Body of pancreas (tissue), 4 donors: ENCODE measurements at regions not wholly inside any gene's neighbourhood (a gene's known extent, or its start where the extent isn't known, plus 50 kb on each side); places are given as distances from the start of the nearest gene placed in this dataset.

Source experiments
- CTCF ChIP-seq, 7 experiments: fragments of 450-650 bp in 4 of 7; fragments of 200-600 bp in 3 of 7; sonication (generic) in 3 of 7; IDR thresholded peaks; one replicate each; pipeline ENCODE4 v1.5.1; 2016 to 2019; ENCODE audit warnings: antibody characterized with exemption in 7 of 7
- POLR2A ChIP-seq, 3 donors: fragments of 450-650 bp; IDR thresholded peaks; one replicate each; pipeline ENCODE4 v1.6.1; 2016; ENCODE audit warnings: antibody characterized with exemption in 3 of 3, mild to moderate bottlenecking in 2 of 3

GRCh38 chr9:82616545-82616944 lies 446.4 kb downstream of the RASEF start:
- TF ChIP-seq CTCF (IDR thresholded peaks at IDR 0.05) (no peak), POLR2A (IDR thresholded peaks at IDR 0.05) (no peak)
